ENCODE measurements at regions not wholly inside any gene's neighbourhood (a gene's known extent, or its start where the extent isn't known, plus 50 kb on each side); places are given as distances from the start of the nearest gene placed in this dataset.

DNA sequence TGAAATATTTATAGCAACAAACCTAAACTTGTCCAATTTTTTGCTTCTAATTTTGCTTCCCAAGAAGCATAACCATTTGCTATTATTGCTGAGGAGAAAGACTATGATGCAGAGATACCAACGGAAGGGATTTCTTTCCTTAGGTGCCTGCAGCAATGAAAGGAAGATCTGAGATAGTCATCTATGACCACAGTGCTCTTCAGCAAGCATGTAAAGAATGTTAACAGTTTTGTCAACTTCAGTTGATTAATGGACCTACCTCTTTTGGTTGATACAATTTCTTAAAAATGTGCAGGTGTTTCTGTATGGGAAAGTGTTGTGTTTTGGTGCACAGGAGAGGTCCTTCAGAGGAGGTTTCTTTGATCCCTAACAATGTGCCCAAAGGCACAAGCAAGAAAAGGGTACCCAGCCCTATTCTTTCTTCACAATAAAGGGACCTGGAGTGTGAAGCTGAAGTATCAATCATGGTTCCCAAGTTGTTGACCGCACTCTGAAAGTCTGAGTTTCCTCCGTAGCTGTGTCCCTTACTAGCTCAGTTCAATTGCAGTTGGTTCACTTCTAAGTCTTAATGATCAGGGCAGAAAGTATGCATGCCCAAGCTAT, 307.7 kb upstream of the KCNH8 start:
- Histone ChIP-seq H3K27me3 (ENCODE audit: insufficient read depth, low read depth, severe bottlenecking) (no peaks in the 10 kb centered on the region), H3K36me3 (no peaks in the 10 kb centered on the region), H3K4me3 (ENCODE audit: low read depth, low read length) (no peak overlapping the region), H3K9me3 (ENCODE audit: severe bottlenecking) (no peaks in the 10 kb centered on the region), H3K27ac (no peak overlapping the region)
- no peak for DNase-seq
- TF ChIP-seq, protein P1, sequence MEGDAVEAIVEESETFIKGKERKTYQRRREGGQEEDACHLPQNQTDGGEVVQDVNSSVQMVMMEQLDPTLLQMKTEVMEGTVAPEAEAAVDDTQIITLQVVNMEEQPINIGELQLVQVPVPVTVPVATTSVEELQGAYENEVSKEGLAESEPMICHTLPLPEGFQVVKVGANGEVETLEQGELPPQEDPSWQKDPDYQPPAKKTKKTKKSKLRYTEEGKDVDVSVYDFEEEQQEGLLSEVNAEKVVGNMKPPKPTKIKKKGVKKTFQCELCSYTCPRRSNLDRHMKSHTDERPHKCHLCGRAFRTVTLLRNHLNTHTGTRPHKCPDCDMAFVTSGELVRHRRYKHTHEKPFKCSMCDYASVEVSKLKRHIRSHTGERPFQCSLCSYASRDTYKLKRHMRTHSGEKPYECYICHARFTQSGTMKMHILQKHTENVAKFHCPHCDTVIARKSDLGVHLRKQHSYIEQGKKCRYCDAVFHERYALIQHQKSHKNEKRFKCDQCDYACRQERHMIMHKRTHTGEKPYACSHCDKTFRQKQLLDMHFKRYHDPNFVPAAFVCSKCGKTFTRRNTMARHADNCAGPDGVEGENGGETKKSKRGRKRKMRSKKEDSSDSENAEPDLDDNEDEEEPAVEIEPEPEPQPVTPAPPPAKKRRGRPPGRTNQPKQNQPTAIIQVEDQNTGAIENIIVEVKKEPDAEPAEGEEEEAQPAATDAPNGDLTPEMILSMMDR (IDR thresholded peaks at IDR 0.05; ENCODE audit: low read depth, low read length) = no peak

- TF ChIP-seq, protein P1 (IDR thresholded peaks at IDR 0.05; ENCODE audit: low read depth, low read length) = no peak
- no peaks in the 10 kb centered on the region for H3K27me3 ChIP-seq (ENCODE audit: insufficient read depth, low read depth, severe bottlenecking)
- DNase-seq = no peak
- H3K36me3 ChIP-seq = no peaks in the 10 kb centered on the region
- no peaks in the 10 kb centered on the region for H3K9me3 ChIP-seq (ENCODE audit: severe bottlenecking)
- no peak overlapping the region for H3K4me3 ChIP-seq (ENCODE audit: low read depth, low read length)
- no peak overlapping the region for H3K27ac ChIP-seq
Measured at GRCh38 chr3:18838758-18839157, 309.6 kb upstream of the KCNH8 start.

DNA sequence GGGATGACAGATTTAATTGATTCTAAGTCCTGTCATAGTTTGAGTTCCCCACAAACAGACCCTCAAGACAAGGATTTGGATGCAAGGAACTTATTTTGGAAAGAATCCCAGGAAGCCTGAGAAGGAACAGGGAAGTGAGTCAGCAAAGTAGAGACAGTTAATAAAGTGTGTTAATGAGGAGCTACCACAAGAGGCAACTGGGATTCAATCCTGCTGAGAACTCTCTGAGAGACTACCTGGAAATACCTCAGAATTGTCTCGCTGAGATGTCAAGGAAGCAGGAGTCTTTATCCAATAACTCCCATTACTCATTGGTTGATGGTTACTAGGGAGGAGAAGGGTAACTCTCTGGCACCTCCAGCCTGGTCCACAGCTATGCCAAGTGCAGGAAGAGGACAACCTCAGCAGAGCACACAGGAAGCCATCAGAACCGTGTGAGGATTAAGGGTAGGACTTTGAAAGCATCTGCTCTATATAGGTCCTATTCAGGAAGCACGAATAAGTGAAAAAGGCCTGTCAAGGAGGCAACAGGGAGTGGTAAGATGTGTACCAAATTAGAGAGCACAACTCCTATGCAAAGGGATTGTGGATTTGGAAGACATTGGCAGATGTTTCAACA, 311.1 kb upstream of the KCNH8 start:
- Histone ChIP-seq H3K9me3 (ENCODE audit: severe bottlenecking) (no peaks in the 10 kb centered on the region), H3K36me3 (no peaks in the 10 kb centered on the region), H3K27me3 (ENCODE audit: insufficient read depth, low read depth, severe bottlenecking) (no peaks in the 10 kb centered on the region), H3K27ac (no peak overlapping the region), H3K4me3 (ENCODE audit: low read depth, low read length) (no peak overlapping the region)
- no peak for DNase-seq
- TF ChIP-seq, protein P1 (IDR thresholded peaks at IDR 0.05; ENCODE audit: low read depth, low read length) = no peak

DNA sequence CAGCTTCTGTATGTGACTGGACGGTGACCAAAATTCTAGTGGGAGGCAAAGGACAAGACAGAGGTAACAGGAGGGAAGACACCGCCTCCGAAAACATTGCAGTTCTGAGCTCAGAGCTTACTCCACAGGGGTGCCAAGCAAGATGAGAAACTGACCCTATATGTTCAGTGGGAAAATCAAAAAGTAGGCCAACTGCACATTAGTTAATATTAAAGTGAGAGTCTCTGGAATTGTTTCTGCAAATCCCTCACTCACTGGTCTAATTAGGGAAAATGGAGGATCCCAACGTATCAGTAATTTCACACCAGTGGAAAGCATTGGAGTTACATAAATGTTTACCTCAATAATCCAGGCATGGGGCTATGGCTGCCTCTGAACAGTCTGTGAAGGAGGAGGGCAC, 313.3 kb upstream of the KCNH8 start:
- no peaks in the 10 kb centered on the region for H3K36me3 ChIP-seq
- no peak for DNase-seq
- TF ChIP-seq, protein P1 (IDR thresholded peaks at IDR 0.05; ENCODE audit: low read depth, low read length) = no peak
- no peaks in the 10 kb centered on the region for H3K27me3 ChIP-seq (ENCODE audit: insufficient read depth, low read depth, severe bottlenecking)
- H3K4me3 ChIP-seq (ENCODE audit: low read depth, low read length) = no peak overlapping the region
- no peak overlapping the region for H3K27ac ChIP-seq
- H3K9me3 ChIP-seq (ENCODE audit: severe bottlenecking) = no peaks in the 10 kb centered on the region

- no peaks in the 10 kb centered on the region for H3K9me3 ChIP-seq (ENCODE audit: severe bottlenecking)
- H3K4me3 ChIP-seq (ENCODE audit: low read depth, low read length) = no peak overlapping the region
- no peaks in the 10 kb centered on the region for H3K36me3 ChIP-seq
- TF ChIP-seq, protein P1 (IDR thresholded peaks at IDR 0.05; ENCODE audit: low read depth, low read length) = no peak
- no peaks in the 10 kb centered on the region for H3K27me3 ChIP-seq (ENCODE audit: insufficient read depth, low read depth, severe bottlenecking)
- H3K27ac ChIP-seq = no peak overlapping the region
- no peak for DNase-seq
Measured at GRCh38 chr3:18830087-18830486, 318.2 kb upstream of the KCNH8 start.

- Histone ChIP-seq H3K4me3 (ENCODE audit: low read depth, low read length) (no peak overlapping the region), H3K36me3 (no peaks in the 10 kb centered on the region), H3K9me3 (ENCODE audit: severe bottlenecking) (no peaks in the 10 kb centered on the region), H3K27me3 (ENCODE audit: insufficient read depth, low read depth, severe bottlenecking) (no peaks in the 10 kb centered on the region), H3K27ac (no peak overlapping the region)
- TF ChIP-seq, protein P1 (IDR thresholded peaks at IDR 0.05; ENCODE audit: low read depth, low read length) = no peak
- no peak for DNase-seq
Measured at GRCh38 chr3:18828637-18829036, 319.7 kb upstream of the KCNH8 start.

All from WERI-Rb-1 (cell line).